ENCODE measurements at regions not wholly inside any gene's neighbourhood (a gene's known extent, or its start where the extent isn't known, plus 50 kb on each side); places are given as distances from the start of the nearest gene placed in this dataset.

DNA sequence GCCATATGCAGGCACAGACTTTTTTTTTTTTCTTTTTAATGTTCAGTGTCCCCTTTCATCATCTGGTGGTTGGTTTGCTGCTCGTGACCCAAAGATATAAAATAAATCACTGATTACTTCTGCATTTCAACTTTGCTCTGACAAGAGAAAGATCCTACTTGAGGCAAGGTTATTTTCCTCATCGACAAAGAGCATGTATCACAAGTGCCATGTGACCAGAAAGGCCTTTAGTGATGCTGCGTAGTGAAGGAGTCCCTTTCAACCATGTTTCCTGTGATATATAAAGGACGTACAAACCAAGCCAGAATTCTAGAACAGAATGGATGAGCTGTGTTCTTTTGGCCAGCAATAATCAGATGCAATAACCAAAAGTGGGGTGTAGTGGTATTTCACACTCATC lies 323.4 kb upstream of the PSMD7 start:
- no peak for TF ChIP-seq CTCF (IDR thresholded peaks at IDR 0.05)
- no peak for TF ChIP-seq POLR2AphosphoS5 (IDR thresholded peaks at IDR 0.05; ENCODE audit: low read depth, low read length)

Data from Panc1 (cell line).